C4-2B (cell line): ENCODE measurements at regions not wholly inside any gene's neighbourhood (a gene's known extent, or its start where the extent isn't known, plus 50 kb on each side); places are given as distances from the start of the nearest gene placed in this dataset.

Source experiments
- H3K27ac ChIP-seq: fragments of 450-650 bp; 2 replicates; pipeline ENCODE4 v1.5.1; 2017
- ZFX ChIP-seq: fragments of 450-650 bp; IDR thresholded peaks from 2 replicates; pipeline ENCODE4 v1.6.1; 2017
- TF ChIP-seq, protein P1 (sequence below): fragments of 450-650 bp; conservative IDR thresholded peaks from 2 replicates; pipeline ENCODE4 v1.5.1; 2017; ENCODE audit warnings: mild to moderate bottlenecking

DNA sequence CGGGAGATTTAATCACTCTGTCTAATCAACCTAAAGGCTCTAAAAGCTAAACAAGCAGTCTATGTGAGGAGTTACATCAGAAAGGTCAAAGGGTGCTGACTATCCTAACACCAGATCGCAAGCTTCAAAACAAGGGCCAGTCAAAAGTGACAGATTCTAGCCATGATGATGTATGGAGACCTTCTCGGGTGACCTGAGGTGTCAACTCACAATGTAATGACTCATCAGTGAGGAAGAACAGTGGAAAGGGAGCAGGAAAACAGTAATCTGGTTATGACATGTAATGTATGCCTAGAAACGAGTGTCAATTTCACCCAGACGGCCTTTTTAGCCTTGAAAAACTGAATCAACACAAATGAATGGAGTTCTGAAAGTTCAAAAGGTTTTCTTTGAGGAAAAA, 375.3 kb downstream of the IDS start:
- H3K27ac ChIP-seq, result no peak overlapping the region

DNA sequence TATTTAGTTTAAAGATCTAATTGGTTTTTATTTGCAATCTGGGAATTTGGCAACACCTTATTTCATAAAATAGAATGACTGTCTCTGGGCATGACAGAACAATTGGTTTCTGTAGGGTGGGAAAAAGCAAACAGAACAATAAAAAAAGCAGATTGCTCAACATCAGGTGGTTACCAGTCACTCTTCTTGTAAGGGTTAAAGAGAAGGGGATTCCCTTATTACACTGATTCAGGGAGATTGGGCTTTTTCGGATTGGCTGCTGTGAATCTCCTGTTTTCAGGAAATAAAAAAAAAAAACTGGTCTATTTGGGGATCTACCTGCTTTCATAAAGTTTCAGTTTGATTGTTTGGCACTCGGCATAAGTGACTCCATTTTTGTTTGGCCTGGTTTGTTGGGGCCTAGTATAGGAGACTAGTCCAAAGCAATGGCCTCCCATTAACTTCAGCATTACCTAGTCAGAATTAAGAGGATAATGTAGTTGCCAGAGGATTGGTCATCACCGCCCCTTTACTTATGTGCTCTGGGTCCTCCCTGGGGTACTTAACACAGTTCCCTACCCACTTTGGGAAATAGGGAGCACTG, 380.5 kb downstream of the IDS start:
- TF ChIP-seq ZFX, result no peak
- TF ChIP-seq, protein P1, sequence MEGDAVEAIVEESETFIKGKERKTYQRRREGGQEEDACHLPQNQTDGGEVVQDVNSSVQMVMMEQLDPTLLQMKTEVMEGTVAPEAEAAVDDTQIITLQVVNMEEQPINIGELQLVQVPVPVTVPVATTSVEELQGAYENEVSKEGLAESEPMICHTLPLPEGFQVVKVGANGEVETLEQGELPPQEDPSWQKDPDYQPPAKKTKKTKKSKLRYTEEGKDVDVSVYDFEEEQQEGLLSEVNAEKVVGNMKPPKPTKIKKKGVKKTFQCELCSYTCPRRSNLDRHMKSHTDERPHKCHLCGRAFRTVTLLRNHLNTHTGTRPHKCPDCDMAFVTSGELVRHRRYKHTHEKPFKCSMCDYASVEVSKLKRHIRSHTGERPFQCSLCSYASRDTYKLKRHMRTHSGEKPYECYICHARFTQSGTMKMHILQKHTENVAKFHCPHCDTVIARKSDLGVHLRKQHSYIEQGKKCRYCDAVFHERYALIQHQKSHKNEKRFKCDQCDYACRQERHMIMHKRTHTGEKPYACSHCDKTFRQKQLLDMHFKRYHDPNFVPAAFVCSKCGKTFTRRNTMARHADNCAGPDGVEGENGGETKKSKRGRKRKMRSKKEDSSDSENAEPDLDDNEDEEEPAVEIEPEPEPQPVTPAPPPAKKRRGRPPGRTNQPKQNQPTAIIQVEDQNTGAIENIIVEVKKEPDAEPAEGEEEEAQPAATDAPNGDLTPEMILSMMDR, result no peak
- no peak overlapping the region for H3K27ac ChIP-seq

More for the DNA sequence above, 375.3 kb downstream of the IDS start:
- TF ChIP-seq ZFX, result no peak
- TF ChIP-seq, protein P1, result no peak

DNA sequence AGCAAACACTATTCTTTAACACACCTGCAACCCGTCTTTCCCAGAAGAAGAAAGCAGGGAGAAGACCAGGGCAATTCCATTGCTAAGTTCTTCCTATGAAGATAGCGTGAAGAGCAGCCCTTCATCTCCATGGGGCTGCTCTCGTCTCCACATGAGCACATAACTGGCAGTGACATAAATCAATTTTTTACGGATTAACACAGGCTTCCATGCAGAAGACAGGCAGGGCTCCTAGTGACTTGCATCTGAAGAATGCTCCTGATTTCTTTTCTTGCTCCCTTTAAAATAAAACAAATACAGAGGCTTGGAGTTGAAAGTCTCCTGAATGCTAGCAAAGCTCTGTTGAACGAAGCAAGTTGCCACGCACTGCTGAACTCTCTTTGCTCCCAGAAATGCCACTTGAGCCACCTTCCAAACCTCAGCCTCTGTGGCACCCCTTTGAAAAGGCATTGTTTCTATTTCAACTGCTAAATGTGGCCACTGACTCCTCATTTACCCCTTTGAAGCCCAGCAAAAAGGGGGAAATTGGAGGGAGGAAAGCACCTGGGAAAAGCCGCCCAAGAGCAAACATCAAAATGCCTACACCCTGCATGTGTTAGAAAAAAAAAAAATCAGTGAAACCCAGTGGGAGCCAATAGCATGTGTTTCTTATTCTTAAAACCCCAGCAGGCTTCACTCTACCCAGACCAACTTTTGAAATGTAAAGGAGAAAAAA, 383.7 kb downstream of the IDS start:
- no peak overlapping the region for H3K27ac ChIP-seq
- TF ChIP-seq, protein P1, result no peak
- no peak for TF ChIP-seq ZFX

DNA sequence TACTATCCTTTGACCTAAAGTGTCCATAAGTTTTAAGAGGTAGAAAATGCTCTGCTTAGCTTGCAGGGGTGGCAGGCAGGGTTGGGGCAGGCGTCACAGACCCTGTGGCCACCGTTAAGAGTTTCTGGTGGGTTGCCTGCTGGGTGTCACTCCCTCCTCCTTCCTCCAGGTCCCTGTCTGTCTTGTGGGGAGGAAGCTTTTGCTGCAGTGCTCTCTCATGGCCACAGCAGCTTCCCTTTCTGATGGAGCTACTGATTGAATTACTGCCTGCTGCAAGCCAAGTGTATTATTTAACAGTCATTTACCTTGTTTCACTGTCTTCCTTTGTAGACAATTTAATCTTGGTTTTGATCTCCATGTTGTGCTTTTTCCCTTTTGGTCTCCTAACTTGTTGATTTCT, 384.6 kb downstream of the IDS start:
- H3K27ac ChIP-seq, result no peak overlapping the region
- TF ChIP-seq, protein P1, result no peak
- no peak for TF ChIP-seq ZFX

DNA sequence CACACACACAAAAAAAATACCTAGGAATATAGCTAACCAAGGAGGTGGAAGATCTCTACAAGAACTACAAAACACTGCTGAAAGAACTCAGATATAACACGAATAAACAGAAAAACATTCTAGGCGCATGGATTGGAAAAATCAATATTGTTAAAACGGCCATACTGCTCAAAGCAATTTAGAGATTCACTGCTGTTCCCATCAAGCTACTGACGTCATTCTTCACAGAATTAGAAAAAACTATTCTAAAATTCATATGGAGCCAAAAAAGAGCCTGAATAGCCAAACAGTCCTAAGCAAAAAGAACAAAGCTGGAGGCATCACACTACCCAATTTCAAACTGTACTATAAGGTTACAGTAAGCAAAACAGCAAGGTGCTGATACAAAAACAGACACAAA, 390.2 kb downstream of the IDS start:
- TF ChIP-seq, protein P1, result no peak
- TF ChIP-seq ZFX, result no peak
- no peak overlapping the region for H3K27ac ChIP-seq

DNA sequence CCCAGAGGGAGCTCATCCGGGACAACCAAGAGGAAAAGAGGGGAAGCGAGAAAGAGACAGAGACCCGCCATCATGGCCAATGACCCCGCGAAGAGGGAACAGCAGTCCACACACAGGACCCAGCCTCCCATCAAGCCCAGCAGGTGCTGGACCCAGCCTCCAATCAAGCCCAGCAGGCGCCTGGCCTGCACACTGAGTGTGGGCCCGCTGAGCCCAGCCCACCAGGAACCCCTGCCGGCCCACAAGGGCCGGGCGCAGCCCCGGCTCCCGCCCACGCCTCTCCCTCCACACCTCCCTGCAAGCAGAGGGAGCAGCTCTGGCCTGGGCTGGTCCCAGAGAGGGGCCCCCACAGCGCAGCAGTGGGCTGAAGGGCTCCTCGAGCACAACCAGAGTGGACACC, 391.1 kb downstream of the IDS start:
- TF ChIP-seq ZFX, result no peak
- TF ChIP-seq, protein P1, result no peak
- no peak overlapping the region for H3K27ac ChIP-seq

DNA sequence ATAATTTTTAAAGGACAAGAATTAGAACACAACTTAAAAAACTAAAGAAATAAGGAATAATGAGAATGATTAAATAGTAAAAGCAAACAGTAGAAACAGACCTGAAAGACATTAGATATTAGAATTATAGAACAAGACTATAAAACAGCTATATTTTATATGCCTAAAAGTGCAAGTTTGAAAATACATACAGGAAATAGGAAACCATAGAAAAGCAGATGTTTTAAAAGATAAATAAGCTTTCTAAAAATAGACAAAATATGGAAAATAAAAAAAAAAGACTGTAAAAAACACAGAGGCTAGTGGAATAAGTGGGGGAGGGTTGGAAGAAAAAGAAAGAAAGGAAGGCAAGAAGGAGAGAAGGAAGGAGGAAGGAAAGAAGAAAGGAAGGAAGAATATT, 407.3 kb downstream of the IDS start:
- H3K27ac ChIP-seq, result no peak overlapping the region
- TF ChIP-seq, protein P1, result no peak
- TF ChIP-seq ZFX, result no peak
